Left forelimb (tissue), 1 donor: ENCODE measurements at regions not wholly inside any gene's neighbourhood (a gene's known extent, or its start where the extent isn't known, plus 50 kb on each side); places are given as distances from the start of the nearest gene placed in this dataset.
"Not testable (repeated sequence)": the region's sequence is repeated elsewhere in the genome, so short reads cannot be mapped to it uniquely, and the experiment has no call there.

ENCODE experiments used
- DNase-seq: peaks from one replicate; pipeline ENCODE4 v3.0.0-alpha.2; 2018; ENCODE audit warnings: low spot score

DNA sequence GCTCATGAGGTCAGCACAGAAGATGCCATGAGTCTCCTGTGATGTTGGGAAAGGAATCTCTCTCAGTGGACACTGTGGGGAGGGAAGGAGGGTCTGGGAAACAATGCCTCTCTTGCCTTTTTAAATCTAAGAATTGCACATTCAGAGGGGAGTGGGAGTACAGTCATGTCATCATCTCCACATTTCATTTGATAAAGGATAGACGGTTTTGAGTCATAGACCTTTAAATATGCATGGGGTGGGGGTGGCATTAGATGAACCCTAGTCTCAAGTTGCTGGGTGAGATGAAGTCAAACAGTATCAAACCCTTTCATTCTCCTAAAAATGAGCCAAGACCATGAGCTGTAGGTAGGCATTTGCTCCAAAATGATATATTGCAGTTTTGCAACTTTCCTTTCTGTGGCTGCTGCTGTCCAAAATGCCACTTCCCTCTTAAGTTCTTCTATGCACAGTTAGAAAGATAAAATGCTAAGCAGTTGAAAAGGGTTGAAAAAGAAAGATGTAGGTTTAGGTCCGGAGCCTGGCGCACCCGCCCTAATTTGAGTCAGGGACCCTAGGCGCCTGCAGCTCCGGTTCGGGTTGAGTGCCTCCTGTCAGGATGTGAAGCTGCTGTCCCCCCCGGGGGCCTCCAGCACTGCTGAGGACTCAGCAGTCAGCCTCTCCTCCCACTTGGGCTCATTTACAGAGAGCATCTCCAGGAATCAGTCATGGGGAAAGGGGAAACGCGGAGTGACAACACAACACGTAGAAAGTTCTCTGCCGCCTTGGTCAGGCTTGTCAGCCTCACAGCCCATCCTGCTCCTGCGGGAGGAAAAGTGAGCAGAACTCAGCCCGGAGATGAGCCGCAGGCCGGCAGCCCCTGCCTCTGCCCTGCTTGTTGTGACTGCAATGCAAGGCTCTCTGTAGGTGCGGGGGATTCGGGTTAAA, 479.3 kb upstream of the RUNX1 start:
- no peak for DNase-seq

- no peak for DNase-seq
These were observed 478.3 kb upstream of the RUNX1 start for GRCh38 chr21:35527358-35527757.

GRCh38 chr21:35525443-35525842, 476.3 kb upstream of the RUNX1 start:
- DNase-seq = no peak

DNA sequence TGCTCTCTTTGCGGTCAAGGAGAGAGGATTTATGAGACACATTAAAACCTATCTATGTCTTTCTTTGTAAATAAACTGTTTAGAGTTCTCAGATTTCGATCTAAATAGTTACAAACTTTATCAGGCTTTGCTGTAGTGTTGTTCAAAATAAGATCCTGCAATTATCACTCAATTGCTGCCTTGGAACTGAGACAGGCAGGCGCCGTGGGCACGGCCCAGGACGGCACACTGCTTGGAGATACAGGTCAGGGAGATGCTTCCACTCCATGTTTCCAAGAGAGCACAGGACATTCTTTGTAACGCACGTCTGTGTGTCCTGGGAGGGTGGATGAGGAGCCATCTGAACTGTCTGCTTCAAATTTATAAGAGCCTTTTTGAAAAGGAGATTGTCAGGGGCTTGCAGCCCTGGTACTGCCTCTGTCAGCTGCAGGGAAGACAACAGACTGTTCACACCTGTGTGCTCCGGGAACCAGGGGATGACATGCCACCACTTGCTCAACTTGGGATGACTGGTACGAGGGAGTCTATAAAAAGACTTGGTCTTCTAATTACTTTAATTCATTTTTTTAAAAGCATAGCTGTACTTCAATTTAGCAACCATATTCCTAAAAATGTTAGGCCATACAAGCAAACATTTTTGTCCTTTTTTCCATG, 472.9 kb upstream of the RUNX1 start:
- no peak for DNase-seq

GRCh38 chr21:35521293-35521692, 472.2 kb upstream of the RUNX1 start:
- DNase-seq = no peak

DNA sequence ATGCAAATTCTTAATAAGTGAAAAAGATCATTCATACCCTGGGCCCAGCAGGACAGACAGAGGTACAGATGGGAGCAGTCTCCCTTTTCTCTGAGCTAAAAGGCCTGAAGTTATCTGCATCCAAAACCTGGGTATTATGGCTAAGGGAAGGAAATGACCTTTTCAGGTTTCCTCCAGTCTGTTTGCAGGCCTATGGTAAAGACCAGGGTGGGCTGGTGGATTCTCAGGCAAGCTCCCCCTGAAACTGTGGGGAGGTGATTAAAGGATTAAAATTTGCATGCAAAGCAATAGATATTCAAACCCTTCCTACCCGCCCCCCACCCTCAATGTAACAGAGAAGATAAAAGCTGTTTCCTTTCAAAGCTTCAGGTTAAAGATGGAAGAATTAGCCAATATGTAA, 471.8 kb upstream of the RUNX1 start:
- no peak for DNase-seq

DNA sequence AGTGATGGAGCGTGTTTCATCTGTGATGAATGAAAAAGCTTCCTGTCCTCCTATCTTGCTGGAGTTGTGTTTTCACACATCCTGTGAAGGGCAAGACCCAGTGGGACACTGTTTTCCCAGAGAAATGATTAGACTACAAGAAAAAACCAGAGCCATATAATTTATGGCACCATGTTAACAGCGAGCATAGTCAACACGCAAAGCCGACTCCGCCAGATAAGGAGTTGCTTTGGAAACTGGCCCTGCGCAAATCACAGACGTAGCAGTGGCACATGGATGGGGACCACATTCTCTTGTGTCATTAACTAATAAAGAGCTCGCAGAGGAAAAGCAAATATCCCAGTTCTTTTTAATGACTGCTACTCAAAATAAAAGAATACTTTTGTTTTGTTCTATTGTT, 471.2 kb upstream of the RUNX1 start:
- DNase-seq = no peak

DNA sequence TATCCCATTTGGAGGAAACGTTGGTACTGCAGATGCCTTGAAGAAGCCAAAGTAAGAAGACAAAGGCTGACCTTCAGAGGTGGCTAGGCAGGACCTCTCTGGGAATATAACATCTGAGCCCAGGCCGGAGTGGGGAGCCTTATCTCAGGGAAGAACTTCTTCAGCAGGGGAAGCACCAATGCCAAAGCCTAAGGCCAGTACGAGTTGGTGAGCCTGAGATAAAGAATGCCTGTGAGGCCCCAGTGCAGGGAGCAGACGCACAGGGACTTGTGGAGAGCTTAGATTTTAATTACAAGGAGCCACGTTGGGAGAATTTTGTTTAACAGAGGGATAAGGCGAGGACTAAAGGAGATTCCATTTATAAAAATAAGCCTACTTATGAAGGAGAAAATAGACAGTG, 468.8 kb upstream of the RUNX1 start:
- no peak for DNase-seq

DNA sequence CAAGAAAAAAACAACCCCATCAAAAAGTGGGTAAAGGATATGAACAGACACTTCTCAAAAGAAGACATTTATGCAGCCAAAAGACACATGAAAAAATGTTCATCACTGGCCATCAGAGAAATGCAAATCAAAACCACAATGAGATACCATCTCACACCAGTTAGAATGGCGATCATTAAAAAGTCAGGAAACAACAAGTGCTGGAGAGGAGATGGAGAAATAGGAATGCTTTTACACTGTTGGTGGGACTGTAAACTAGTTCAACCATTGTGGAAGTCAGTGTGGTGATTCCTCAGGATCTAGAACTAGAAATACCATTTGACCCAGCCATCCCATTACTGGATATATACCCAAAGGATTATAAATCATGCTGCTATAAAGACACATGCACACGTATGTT, 467.2 kb upstream of the RUNX1 start:
- DNase-seq = not testable (repeated sequence)

- DNase-seq = no peak
These were observed 463.2 kb upstream of the RUNX1 start for GRCh38 chr21:35512346-35512745.

DNA sequence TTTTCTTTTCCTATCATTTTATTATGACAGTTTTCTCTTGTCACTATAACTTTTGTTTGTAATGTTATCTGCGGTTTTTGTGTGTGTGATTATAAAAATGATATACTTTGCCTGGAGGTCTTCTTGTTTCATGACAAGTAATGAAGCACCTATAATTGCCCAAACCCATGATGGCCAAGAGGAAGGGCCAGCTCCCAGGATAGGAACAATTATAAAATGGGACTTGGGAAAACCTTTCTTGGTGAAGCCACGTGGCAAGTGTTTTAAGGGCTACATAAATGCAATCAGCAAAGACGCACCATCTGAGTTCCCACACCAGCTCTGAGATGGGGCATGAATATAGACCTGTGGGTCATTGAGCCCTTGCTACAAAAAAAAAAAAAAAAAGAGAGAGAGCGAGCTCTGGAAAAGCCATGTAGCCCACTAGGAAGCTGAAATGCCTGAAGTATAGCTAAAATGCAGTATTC, 462.6 kb upstream of the RUNX1 start:
- DNase-seq = no peak

DNA sequence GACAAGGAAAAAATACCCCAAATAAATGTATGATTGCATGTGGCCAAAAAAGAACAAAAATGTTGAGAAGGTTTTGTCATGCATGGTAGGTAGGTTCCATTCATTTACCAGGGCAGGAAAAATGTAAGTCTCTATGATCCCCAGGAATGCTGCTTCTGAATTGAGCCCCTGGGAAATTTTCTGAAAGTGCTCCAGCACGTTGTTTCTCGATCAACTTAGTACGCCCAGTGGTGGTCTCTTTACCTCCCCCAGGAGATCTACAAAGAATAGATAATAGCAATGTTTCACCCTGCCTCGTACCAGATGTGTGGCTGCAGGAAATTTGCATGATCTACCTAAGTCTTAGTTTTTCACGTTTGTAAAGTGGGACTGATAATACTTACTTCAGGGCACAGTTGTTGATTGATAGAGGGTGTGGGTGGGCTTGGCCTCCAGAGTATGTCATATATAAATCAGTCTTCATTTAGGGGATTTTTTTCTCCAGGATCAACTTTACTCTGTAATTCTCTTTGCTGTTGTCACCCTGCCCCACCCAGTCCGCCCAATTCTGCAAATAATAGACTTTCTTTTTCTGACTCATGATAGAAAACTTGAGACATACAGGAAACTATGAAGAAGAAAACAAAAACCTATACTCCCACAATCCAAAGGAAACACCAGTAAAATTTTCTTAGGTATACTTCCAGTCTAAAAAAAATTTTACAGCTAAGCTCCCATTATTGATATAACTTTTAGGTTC, 462.0 kb upstream of the RUNX1 start:
- DNase-seq = no peak

DNA sequence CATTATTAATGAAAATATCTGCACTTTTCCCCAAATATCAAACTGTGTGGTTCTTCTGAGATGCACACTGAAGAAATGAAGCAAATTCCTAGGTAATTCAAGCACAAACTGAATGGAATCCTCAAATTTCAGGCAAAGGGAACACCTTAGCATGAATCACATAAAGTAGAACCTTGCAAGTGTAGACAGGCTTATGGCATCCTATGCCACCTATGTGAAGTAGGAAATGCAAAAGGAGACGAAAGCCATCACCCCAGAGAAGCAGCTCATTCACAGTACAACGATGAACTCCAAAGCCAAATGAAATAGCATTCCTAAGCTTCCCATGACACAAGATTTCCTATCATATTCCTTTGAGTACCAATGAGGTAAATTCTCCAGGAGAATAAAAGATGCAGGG, 461.2 kb upstream of the RUNX1 start:
- no peak for DNase-seq

DNA sequence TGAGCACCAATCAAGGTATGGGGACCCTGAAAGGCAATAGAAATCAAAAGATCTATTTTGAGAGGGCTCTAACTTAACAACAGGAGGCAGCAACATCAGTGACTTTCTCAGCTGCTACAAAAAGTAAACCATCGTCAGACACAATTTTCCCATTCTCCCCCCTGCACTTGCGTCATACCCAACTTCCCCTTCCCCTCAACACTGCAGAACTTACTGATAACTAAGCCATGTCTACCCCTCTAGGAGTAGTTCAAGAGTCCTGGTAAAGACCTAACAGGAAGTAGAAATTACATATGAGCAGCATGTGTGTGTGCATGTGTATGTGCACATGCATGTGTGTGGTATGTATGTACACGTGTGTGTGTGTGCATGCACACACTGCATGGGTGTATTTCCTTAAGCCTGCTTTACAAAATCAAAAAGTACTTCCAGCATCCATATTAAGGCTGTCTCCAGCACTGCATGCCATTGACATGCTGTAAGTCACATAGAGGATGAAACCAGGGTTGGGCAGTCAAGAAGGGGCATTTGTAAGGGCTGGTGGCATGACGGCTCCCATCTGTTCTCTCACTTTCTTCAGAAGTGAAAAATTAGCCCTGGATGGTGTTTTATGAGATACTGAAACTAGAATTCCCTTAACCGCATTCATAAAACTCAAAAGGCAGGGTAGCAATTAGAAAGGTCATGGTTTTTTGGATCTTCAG, 460.1 kb upstream of the RUNX1 start:
- no peak for DNase-seq

- DNase-seq = no peak
These were observed 459.2 kb upstream of the RUNX1 start for GRCh38 chr21:35508139-35508888.

DNA sequence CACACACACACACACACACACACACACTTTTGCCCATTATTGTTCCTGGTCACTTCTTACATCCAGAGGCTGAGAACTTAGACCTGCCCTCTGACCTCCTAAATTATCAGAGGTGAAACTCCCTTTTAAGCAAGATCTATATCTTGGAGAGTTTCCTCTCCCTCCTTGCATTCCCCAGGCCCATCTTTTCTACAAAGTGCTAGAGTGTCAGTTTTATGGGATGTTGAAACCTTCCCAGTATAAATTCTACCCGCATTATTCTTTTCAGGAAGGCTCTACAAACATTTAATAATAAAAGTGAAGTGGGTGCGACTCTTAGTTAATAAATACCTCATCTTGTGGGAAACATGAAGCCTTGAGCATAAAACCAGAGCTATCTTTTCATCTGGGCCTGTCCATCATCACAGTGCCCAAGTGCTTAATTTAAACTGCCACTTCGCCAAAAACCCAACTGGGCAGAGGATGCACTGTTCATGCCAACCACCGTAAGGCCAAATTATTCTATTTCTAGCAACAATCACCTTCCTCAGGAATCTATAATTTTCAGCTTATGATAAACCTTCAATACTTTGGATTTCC, 458.2 kb upstream of the RUNX1 start:
- no peak for DNase-seq

- DNase-seq = no peak
These were observed 457.7 kb upstream of the RUNX1 start for GRCh38 chr21:35506771-35507170.

GRCh38 chr21:35506352-35506751, 457.2 kb upstream of the RUNX1 start:
- DNase-seq = no peak

GRCh38 chr21:35504951-35505466, 455.9 kb upstream of the RUNX1 start:
- no peak for DNase-seq

- DNase-seq = no peak
These were observed 455.2 kb upstream of the RUNX1 start for GRCh38 chr21:35504277-35504676.

- DNase-seq = no peak
These were observed 454.6 kb upstream of the RUNX1 start for GRCh38 chr21:35503671-35504070.
